LNCaP clone FGC (cell line): ENCODE measurements at regions not wholly inside any gene's neighbourhood (a gene's known extent, or its start where the extent isn't known, plus 50 kb on each side); places are given as distances from the start of the nearest gene placed in this dataset.

Source experiments
- DNase-seq: peaks from one replicate; pipeline ENCODE4 v3.0.0-alpha.2; 2011; ENCODE audit warnings: low read depth
- H3K4me3 ChIP-seq: 2 replicates; pipeline ENCODE4 v1.5.1; 2011; ENCODE audit warnings: mild to moderate bottlenecking, low read depth, low read length, control low read depth
- CTCF ChIP-seq: IDR thresholded peaks from 2 replicates; pipeline ENCODE4 v1.5.1; 2012; ENCODE audit warnings: mild to moderate bottlenecking; ENCODE audit not compliant: control insufficient read depth, insufficient read depth; ENCODE audit errors: extremely low read depth

GRCh38 chr15:88987591-88987933 is 74.4 kb upstream of the MFGE8 start:
- no peak for DNase-seq
- TF ChIP-seq CTCF = no peak

GRCh38 chr15:88987934-88988671 is 74.9 kb upstream of the MFGE8 start:
- DNase-seq = no peak
- no peak overlapping the region for H3K4me3 ChIP-seq
- no peak for TF ChIP-seq CTCF

More at GRCh38 chr15:88987591-88987933, 74.4 kb upstream of the MFGE8 start:
- no peak overlapping the region for H3K4me3 ChIP-seq

GRCh38 chr15:88989578-88989977 is 76.4 kb upstream of the MFGE8 start:
- no peak for TF ChIP-seq CTCF
- H3K4me3 ChIP-seq = no peak overlapping the region
- no peak for DNase-seq

- DNase-seq = no peak
- no peak for TF ChIP-seq CTCF
Observed at GRCh38 chr15:88990185-88990679, 77.1 kb upstream of the MFGE8 start.

GRCh38 chr15:88992216-88992615 is 79.0 kb upstream of the MFGE8 start:
- H3K4me3 ChIP-seq = no peak overlapping the region
- DNase-seq = no peak
- no peak for TF ChIP-seq CTCF

More at GRCh38 chr15:88990185-88990679, 77.1 kb upstream of the MFGE8 start:
- no peak overlapping the region for H3K4me3 ChIP-seq

- no peak for DNase-seq
- no peak for TF ChIP-seq CTCF
- H3K4me3 ChIP-seq = no peak overlapping the region
Observed at GRCh38 chr15:88992912-88993376, 79.8 kb upstream of the MFGE8 start.

GRCh38 chr15:88993662-88994061 is 80.5 kb upstream of the MFGE8 start:
- no peak for TF ChIP-seq CTCF
- no peak for DNase-seq

More at GRCh38 chr15:88993662-88994061, 80.5 kb upstream of the MFGE8 start:
- no peak overlapping the region for H3K4me3 ChIP-seq
